Kidney (tissue), 13 donors: ENCODE measurements at regions not wholly inside any gene's neighbourhood (a gene's known extent, or its start where the extent isn't known, plus 50 kb on each side); places are given as distances from the start of the nearest gene placed in this dataset.

Source experiments
- DNase-seq, 5 donors: peaks; one replicate each; pipeline ENCODE4 v3.0.0-alpha.2; 2013 to 2020
- FAIRE-seq: peaks from 2 replicates; lab custom pipeline; 2012; peaks lifted over from hg19 to GRCh38; lab: Jason Lieb, UNC
- H3K27ac ChIP-seq, 2 donors: one replicate each; pipeline ENCODE4 v1.7.0; 2013; ENCODE audit warnings: low read depth in 2 of 2, low read length in 2 of 2, inconsistent platforms in 1 of 2
- H3K27me3 ChIP-seq: one replicate; pipeline ENCODE4 v1.7.1; 2013; ENCODE audit warnings: low read length, inconsistent platforms; ENCODE audit not compliant: control insufficient read depth, insufficient read depth
- H3K36me3 ChIP-seq, 3 donors: one replicate each; pipeline versions ENCODE4 v1.7.0 to v1.7.1; 2013; ENCODE audit warnings: low read length in 3 of 3, control low read depth in 1 of 3, inconsistent platforms in 1 of 3; ENCODE audit not compliant: insufficient read depth in 3 of 3, control insufficient read depth in 2 of 3
- H3K4me1 ChIP-seq, 3 donors: one replicate each; pipeline versions ENCODE4 v1.7.0 to v1.7.1; 2013; ENCODE audit warnings: low read length in 3 of 3, inconsistent platforms in 1 of 3, low read depth in 1 of 3; ENCODE audit not compliant: control insufficient read depth in 2 of 3, insufficient read depth in 2 of 3
- H3K4me3 ChIP-seq, 3 donors: one replicate each; pipeline versions ENCODE4 v1.7.0 to v1.8.1; 2013; ENCODE audit warnings: low read length in 3 of 3, control low read depth in 1 of 3, inconsistent platforms in 1 of 3
- H3K9ac ChIP-seq, 3 donors: one replicate each; pipeline versions ENCODE4 v1.7.0 to v1.7.1; 2013; ENCODE audit warnings: low read length in 3 of 3, control low read depth in 1 of 3, inconsistent platforms in 1 of 3
- H3K9me3 ChIP-seq, 3 donors: one replicate each; pipeline versions ENCODE4 v1.7.0 to v1.7.1; 2013; ENCODE audit warnings: low read length in 3 of 3, control low read depth in 1 of 3, inconsistent platforms in 1 of 3; ENCODE audit not compliant: control insufficient read depth in 2 of 3, insufficient read depth in 1 of 3
- intact Hi-C: fragments of 100-400 bp; cut with DNase I; formaldehyde crosslinking; loops from one replicate; pipeline ENCODE4 v1.11.1; 2022
- TF ChIP-seq, protein P1 (sequence below): IDR thresholded peaks from 3 replicates; pipeline ENCODE4 v1.5.1; 2012; ENCODE audit warnings: mild to moderate bottlenecking, moderate library complexity, borderline replicate concordance; ENCODE audit not compliant: insufficient read depth; ENCODE audit errors: extremely low read depth
- donor health status: control.
- donor health status: control.
- donor health status: control.
- donor health status: control.
- donor health status: control.
- donor health status: DM: yes; HTN: yes; CAD: no.
- donor health status: Normal renal cell carcinoma (clear cell type).

DNA sequence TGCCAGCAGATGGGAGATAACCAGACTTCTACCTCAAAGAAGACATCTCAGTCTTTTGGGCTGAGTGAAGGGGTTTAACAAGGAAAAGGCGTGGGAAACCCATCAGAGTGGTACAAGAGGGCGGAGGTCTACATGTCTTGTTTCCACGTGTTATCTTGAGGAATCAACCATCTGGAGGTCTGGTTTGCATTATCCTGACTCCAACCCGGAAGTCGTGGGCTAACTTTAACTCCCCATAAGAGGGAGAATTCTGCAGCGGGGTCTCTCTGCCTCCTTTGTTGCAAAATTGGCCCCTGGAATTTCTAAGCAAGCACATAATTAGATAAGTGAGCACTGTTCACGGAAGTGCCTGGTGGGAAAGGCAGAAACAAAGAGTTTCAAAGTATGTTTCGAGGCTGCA lies 398.7 kb upstream of the C16orf82 start:
- Histone ChIP-seq H3K4me1 (no peaks in the 10 kb centered on the region), H3K27ac (no peak overlapping the region), H3K4me3 (no peak overlapping the region), H3K9me3 (no peaks in the 10 kb centered on the region), H3K9ac (no peak overlapping the region), H3K27me3 (no peaks in the 10 kb centered on the region), H3K36me3 (no peaks in the 10 kb centered on the region)
- DNase-seq (no peak), FAIRE-seq (no peak)
- TF ChIP-seq, protein P1, sequence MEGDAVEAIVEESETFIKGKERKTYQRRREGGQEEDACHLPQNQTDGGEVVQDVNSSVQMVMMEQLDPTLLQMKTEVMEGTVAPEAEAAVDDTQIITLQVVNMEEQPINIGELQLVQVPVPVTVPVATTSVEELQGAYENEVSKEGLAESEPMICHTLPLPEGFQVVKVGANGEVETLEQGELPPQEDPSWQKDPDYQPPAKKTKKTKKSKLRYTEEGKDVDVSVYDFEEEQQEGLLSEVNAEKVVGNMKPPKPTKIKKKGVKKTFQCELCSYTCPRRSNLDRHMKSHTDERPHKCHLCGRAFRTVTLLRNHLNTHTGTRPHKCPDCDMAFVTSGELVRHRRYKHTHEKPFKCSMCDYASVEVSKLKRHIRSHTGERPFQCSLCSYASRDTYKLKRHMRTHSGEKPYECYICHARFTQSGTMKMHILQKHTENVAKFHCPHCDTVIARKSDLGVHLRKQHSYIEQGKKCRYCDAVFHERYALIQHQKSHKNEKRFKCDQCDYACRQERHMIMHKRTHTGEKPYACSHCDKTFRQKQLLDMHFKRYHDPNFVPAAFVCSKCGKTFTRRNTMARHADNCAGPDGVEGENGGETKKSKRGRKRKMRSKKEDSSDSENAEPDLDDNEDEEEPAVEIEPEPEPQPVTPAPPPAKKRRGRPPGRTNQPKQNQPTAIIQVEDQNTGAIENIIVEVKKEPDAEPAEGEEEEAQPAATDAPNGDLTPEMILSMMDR, result no peak
- intact Hi-C loops, result no loop called here

DNA sequence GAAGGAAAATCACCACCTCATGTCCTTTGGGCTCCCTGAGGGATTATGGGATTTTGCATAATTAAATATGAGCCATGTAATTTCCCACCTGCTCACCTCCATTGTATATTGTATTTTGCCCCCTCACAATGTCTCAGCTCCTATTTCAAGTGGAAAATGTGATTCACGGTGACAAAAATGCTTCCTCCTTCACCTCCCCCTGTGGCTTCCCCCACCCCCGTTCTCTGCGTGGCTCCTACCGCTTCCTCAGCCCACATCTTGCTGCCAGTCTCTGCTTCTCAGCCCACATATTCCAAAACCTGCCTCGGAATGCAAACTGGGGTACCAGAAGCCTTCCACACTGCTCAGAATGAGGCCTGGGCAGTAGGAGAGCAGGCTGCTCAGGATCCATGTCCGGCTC lies 394.5 kb upstream of the C16orf82 start:
- no peaks in the 10 kb centered on the region for H3K36me3 ChIP-seq
- no peak overlapping the region for H3K4me3 ChIP-seq
- no peaks in the 10 kb centered on the region for H3K9me3 ChIP-seq
- no peak overlapping the region for H3K9ac ChIP-seq
- intact Hi-C loops, result no loop called here
- no peaks in the 10 kb centered on the region for H3K27me3 ChIP-seq
- FAIRE-seq, result no peak
- H3K27ac ChIP-seq, result no peak overlapping the region
- no peaks in the 10 kb centered on the region for H3K4me1 ChIP-seq
- TF ChIP-seq, protein P1, result no peak
- no peak for DNase-seq

DNA sequence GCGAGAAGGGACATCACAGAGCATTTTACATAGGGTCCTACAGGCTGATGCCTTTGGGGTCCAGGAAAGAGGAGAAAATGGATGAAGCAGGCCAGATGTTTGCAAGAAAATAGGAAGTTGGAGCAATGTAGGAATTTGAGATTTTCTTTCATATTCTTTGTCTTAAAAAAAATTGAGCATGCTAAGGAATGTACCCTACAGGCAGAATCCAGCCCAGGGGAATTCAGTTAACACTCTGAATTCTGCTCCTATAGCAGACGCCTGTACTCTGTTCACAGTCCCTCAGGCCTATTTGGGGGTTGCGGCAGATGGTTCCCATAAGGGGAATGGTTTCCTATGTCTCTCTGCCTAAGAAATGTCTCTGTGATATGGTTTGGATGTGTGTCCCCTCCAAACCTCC lies 393.7 kb upstream of the C16orf82 start:
- H3K9me3 ChIP-seq, result no peaks in the 10 kb centered on the region
- FAIRE-seq, result no peak
- H3K27ac ChIP-seq, result no peak overlapping the region
- DNase-seq, result no peak
- no peaks in the 10 kb centered on the region for H3K4me1 ChIP-seq
- no peaks in the 10 kb centered on the region for H3K36me3 ChIP-seq
- no peaks in the 10 kb centered on the region for H3K27me3 ChIP-seq
- TF ChIP-seq, protein P1, result no peak
- H3K9ac ChIP-seq, result no peak overlapping the region
- intact Hi-C loops, result no loop called here
- H3K4me3 ChIP-seq, result no peak overlapping the region

DNA sequence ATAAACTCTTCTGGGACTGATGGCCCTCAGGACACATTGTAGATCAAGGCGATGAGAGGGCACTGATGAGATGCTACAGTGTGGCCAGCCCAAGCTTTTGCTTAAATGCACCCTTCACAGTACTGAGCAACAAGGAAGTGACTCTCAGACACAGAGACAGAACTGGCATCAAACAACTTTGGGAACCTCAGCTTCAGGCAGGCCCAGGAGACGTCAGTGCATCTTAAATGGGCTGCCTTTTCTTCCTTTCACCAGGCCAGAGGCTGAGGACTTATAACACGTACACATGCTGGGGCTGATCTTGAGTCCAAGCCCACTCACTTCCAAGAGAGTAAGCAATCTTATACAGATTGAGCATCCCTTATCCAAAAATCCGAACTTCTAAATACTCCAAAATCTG lies 386.1 kb upstream of the C16orf82 start:
- H3K4me3 ChIP-seq, result no peak overlapping the region
- no peak overlapping the region for H3K9ac ChIP-seq
- TF ChIP-seq, protein P1, result no peak
- no peaks in the 10 kb centered on the region for H3K4me1 ChIP-seq
- no peaks in the 10 kb centered on the region for H3K36me3 ChIP-seq
- peaks cover 0 to 3% (median 0%) of the 10 kb centered on the region in 3 donors for H3K9me3 ChIP-seq
- no peaks in the 10 kb centered on the region for H3K27me3 ChIP-seq
- intact Hi-C loops, result no loop called here
- H3K27ac ChIP-seq, result no peak overlapping the region
- DNase-seq, result no peak
- no peak for FAIRE-seq
